GM18951 (cell line): ENCODE measurements at regions not wholly inside any gene's neighbourhood (a gene's known extent, or its start where the extent isn't known, plus 50 kb on each side); places are given as distances from the start of the nearest gene placed in this dataset.

ENCODE experiments used
- POLR2A ChIP-seq: IDR thresholded peaks from 4 replicates; pipeline ENCODE4 v1.6.1; 2011; ENCODE audit warnings: mild to moderate bottlenecking; ENCODE audit not compliant: insufficient read length, insufficient read depth; ENCODE audit errors: extremely low read depth
- in situ Hi-C: fragments of 300-500 bp; cut with MboI; formaldehyde crosslinking; loops from one replicate; pipeline ENCODE4 v1.12.0; 2022; ENCODE audit warnings: low sequenced_read_pairs, mixed read lengths, inconsistent platforms; ENCODE audit not compliant: unreplicated experiment

- in situ Hi-C loops, result no loop called here
- TF ChIP-seq POLR2A, result no peak
These were observed 282.5 kb downstream of the ZSWIM6 start for GRCh38 chr5:61614606-61615005.

GRCh38 chr5:61617039-61617438 lies 285.0 kb downstream of the ZSWIM6 start:
- TF ChIP-seq POLR2A, result no peak
- in situ Hi-C loops, result no loop called here

GRCh38 chr5:61617995-61618525 lies 286.0 kb downstream of the ZSWIM6 start:
- no peak for TF ChIP-seq POLR2A
- in situ Hi-C loops, result no loop called here

GRCh38 chr5:61618577-61618976 lies 286.5 kb downstream of the ZSWIM6 start:
- in situ Hi-C loops, result no loop called here
- TF ChIP-seq POLR2A, result no peak

- in situ Hi-C loops, result no loop called here
- no peak for TF ChIP-seq POLR2A
These were observed 287.2 kb downstream of the ZSWIM6 start for GRCh38 chr5:61619289-61619688.

GRCh38 chr5:61619777-61620518 lies 287.9 kb downstream of the ZSWIM6 start:
- no peak for TF ChIP-seq POLR2A
- in situ Hi-C loops, result no loop called here

GRCh38 chr5:61620699-61621182 lies 288.7 kb downstream of the ZSWIM6 start:
- no peak for TF ChIP-seq POLR2A
- in situ Hi-C loops, result no loop called here

- in situ Hi-C loops, result no loop called here
These were observed 289.2 kb downstream of the ZSWIM6 start for GRCh38 chr5:61621202-61621650.

GRCh38 chr5:61622156-61622555 lies 290.1 kb downstream of the ZSWIM6 start:
- in situ Hi-C loops, result no loop called here
- TF ChIP-seq POLR2A, result no peak

More at GRCh38 chr5:61621202-61621650, 289.2 kb downstream of the ZSWIM6 start:
- TF ChIP-seq POLR2A, result no peak

GRCh38 chr5:61623401-61624069 lies 291.5 kb downstream of the ZSWIM6 start:
- TF ChIP-seq POLR2A, result no peak
- in situ Hi-C loops, result no loop called here

GRCh38 chr5:61624553-61625136 lies 292.6 kb downstream of the ZSWIM6 start:
- no peak for TF ChIP-seq POLR2A
- in situ Hi-C loops, result loop anchor here (25.0 kb wide), 1 partner anchor 562 kb away; no protein-coding TSS in a partner anchor

GRCh38 chr5:61625137-61625561 lies 293.1 kb downstream of the ZSWIM6 start:
- in situ Hi-C loops, result loop anchor here (25.0 kb wide), 1 partner anchor 563 kb away; no protein-coding TSS in a partner anchor
- TF ChIP-seq POLR2A, result no peak

GRCh38 chr5:61625681-61626621 lies 293.9 kb downstream of the ZSWIM6 start:
- in situ Hi-C loops, result loop anchor here (25.0 kb wide), 1 partner anchor 564 kb away; no protein-coding TSS in a partner anchor

More at GRCh38 chr5:61625681-61626621, 293.9 kb downstream of the ZSWIM6 start:
- no peak for TF ChIP-seq POLR2A
